Osteoblast (primary cell): ENCODE measurements at regions not wholly inside any gene's neighbourhood (a gene's known extent, or its start where the extent isn't known, plus 50 kb on each side); places are given as distances from the start of the nearest gene placed in this dataset.

ENCODE experiments used
- DNase-seq: peaks from one replicate; pipeline ENCODE4 v3.0.0; 2011; ENCODE audit warnings: low spot score, mixed read lengths; ENCODE audit not compliant: insufficient read length; ENCODE audit errors: missing footprints
- H2AFZ ChIP-seq: 2 replicates; pipeline ENCODE4 v1.6.0; 2011; ENCODE audit warnings: mild to moderate bottlenecking, low read length
- H3K27ac ChIP-seq: 2 replicates; pipeline ENCODE4 v1.5.1; 2011; ENCODE audit warnings: mild to moderate bottlenecking, low read depth, low read length, moderate library complexity
- H3K27me3 ChIP-seq: 2 replicates; pipeline ENCODE4 v1.6.0; 2012; ENCODE audit warnings: mild to moderate bottlenecking, control low read depth, inconsistent platforms, low read length, moderate library complexity; ENCODE audit not compliant: insufficient read depth
- H3K36me3 ChIP-seq: 2 replicates; pipeline ENCODE4 v1.5.1; 2011; ENCODE audit warnings: mild to moderate bottlenecking, low read length, control low read depth, moderate library complexity; ENCODE audit not compliant: insufficient read depth
- H3K4me1 ChIP-seq: 2 replicates; pipeline ENCODE4 v1.5.1; 2011; ENCODE audit warnings: mild to moderate bottlenecking, low read length, control low read depth, moderate library complexity; ENCODE audit not compliant: insufficient read depth
- H3K4me2 ChIP-seq: 2 replicates; pipeline ENCODE4 v1.6.0; 2011; ENCODE audit warnings: mild to moderate bottlenecking, low read length; ENCODE audit not compliant: insufficient read depth
- H3K4me3 ChIP-seq: fragments of 200-600 bp; sonication (generic); 3 replicates; pipeline ENCODE4 v1.5.1; 2012; ENCODE audit warnings: mild to moderate bottlenecking, low read length, inconsistent platforms; ENCODE audit not compliant: insufficient read depth
- H3K79me2 ChIP-seq: 2 replicates; pipeline ENCODE4 v1.6.0; 2012; ENCODE audit warnings: mild to moderate bottlenecking, low read length, control low read depth, inconsistent platforms; ENCODE audit not compliant: insufficient read depth
- H3K9me3 ChIP-seq: 2 replicates; pipeline ENCODE4 v1.5.1; 2011; ENCODE audit warnings: low read depth, low read length, control low read depth
- H4K20me1 ChIP-seq: 2 replicates; pipeline ENCODE4 v1.6.0; 2012; ENCODE audit warnings: mild to moderate bottlenecking, low read length, control low read depth; ENCODE audit not compliant: insufficient read depth
- TF ChIP-seq, protein P1 (sequence below): IDR thresholded peaks from 2 replicates; pipeline ENCODE4 v1.5.1; 2011; ENCODE audit warnings: mild to moderate bottlenecking, low read depth, low read length, moderate library complexity; ENCODE audit errors: extremely low read depth

DNA sequence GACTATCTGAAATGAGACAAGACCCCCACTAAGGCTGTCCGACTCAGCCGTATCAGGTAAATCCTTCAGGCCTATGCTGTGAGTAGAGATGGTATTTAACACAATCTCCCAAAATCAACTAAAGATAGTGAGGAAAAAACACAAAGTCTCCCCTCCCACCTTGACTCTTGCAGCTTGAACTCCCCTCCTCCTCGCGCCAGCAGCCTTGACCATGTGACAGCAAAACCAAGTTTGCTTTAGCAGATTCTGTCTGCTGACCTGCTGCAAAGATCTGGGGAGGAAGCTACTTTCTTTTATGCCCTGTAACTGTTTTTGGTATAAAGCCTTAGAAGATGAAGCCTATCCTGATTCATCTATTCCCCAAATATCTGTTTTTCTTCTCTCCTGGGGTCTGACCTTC, 509.5 kb downstream of the CDH26 start:
- Histone ChIP-seq H3K79me2 (no peaks in the 10 kb centered on the region), H3K9me3 (no peaks in the 10 kb centered on the region), H3K4me3 (no peak overlapping the region), H3K27me3 (no peaks in the 10 kb centered on the region), H3K4me1 (no peaks in the 10 kb centered on the region), H3K4me2 (no peak overlapping the region), H2AFZ (no peak overlapping the region), H4K20me1 (no peaks in the 10 kb centered on the region), H3K36me3 (no peaks in the 10 kb centered on the region), H3K27ac (no peak overlapping the region)
- DNase-seq, result no peak
- TF ChIP-seq, protein P1, sequence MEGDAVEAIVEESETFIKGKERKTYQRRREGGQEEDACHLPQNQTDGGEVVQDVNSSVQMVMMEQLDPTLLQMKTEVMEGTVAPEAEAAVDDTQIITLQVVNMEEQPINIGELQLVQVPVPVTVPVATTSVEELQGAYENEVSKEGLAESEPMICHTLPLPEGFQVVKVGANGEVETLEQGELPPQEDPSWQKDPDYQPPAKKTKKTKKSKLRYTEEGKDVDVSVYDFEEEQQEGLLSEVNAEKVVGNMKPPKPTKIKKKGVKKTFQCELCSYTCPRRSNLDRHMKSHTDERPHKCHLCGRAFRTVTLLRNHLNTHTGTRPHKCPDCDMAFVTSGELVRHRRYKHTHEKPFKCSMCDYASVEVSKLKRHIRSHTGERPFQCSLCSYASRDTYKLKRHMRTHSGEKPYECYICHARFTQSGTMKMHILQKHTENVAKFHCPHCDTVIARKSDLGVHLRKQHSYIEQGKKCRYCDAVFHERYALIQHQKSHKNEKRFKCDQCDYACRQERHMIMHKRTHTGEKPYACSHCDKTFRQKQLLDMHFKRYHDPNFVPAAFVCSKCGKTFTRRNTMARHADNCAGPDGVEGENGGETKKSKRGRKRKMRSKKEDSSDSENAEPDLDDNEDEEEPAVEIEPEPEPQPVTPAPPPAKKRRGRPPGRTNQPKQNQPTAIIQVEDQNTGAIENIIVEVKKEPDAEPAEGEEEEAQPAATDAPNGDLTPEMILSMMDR, result no peak

DNA sequence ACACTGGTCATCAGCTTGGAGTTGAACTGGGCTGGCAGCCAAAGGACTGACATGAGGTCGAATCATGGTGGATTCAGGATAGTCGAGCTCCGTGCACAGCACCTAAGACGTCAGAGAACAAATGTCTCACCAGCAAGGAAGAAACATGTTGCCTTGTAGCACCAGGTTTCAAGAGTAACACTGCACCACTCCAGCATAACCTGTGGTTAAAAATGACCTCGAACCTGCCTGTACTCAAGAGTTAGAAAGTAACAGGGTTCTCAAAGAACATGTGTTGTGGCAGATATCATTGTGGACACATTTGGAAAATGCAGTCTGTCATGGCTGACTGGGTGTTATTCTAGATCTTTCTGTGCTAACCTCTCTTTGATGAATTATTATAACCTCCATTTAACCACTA, 511.6 kb downstream of the CDH26 start:
- no peak overlapping the region for H3K4me3 ChIP-seq
- no peaks in the 10 kb centered on the region for H3K36me3 ChIP-seq
- no peak for DNase-seq
- no peaks in the 10 kb centered on the region for H3K79me2 ChIP-seq
- no peak overlapping the region for H2AFZ ChIP-seq
- H3K27me3 ChIP-seq, result no peaks in the 10 kb centered on the region
- H3K4me2 ChIP-seq, result no peak overlapping the region
- no peaks in the 10 kb centered on the region for H4K20me1 ChIP-seq
- no peaks in the 10 kb centered on the region for H3K4me1 ChIP-seq
- no peak overlapping the region for H3K27ac ChIP-seq
- peaks cover 2% of the 10 kb centered on the region for H3K9me3 ChIP-seq
- TF ChIP-seq, protein P1, result no peak

DNA sequence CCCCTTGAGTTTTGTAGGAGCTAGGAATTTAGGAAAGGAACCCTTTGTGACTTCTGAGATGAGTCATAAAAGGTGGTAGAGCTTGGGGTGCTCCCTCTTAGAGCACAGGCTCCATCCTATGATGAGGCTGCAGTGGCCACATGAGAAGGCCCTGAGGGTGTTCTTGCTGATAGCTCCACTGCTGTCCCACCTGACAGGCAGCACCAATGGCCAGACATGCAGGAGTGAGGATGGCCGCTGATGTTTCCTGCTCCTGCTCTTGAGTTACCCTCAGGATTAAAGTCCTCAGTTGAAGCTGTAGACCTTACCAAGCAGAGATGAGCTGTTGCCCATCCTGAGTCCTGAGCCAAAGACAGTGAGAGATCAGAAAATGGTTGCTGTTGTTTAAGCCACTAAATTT, 512.1 kb downstream of the CDH26 start:
- Histone ChIP-seq H2AFZ (no peak overlapping the region), H3K4me3 (no peak overlapping the region), H3K4me1 (no peaks in the 10 kb centered on the region), H3K9me3 (peaks cover 2% of the 10 kb centered on the region), H3K79me2 (no peaks in the 10 kb centered on the region), H4K20me1 (no peaks in the 10 kb centered on the region), H3K27ac (no peak overlapping the region), H3K4me2 (no peak overlapping the region), H3K27me3 (no peaks in the 10 kb centered on the region), H3K36me3 (no peaks in the 10 kb centered on the region)
- no peak for DNase-seq
- TF ChIP-seq, protein P1, result no peak

DNA sequence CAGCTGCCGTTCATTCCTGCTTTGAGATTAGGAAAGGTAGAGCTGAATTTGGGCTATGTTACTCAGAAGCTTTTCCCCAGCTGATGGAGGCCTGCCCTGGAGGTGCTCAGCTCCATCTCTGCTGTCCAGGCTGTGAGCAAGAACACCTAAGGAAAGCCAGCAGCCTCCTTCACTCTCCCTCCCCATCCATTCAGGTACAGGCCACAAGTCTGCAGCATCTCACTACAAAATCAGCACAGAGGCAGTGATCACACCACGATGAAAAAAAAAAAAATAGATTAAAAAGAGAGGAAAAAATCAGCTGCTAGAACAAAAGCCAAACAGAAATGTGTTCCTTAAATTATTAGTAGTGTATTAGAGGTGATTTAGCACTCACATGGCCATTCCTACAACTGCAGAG, 515.0 kb downstream of the CDH26 start:
- Histone ChIP-seq H3K4me3 (no peak overlapping the region), H4K20me1 (no peaks in the 10 kb centered on the region), H3K4me2 (no peak overlapping the region), H2AFZ (no peak overlapping the region), H3K27ac (no peak overlapping the region), H3K27me3 (no peaks in the 10 kb centered on the region), H3K36me3 (no peaks in the 10 kb centered on the region), H3K9me3 (peaks cover 2% of the 10 kb centered on the region), H3K79me2 (no peaks in the 10 kb centered on the region), H3K4me1 (no peaks in the 10 kb centered on the region)
- no peak for DNase-seq
- TF ChIP-seq, protein P1, result no peak
